Mucosa of gallbladder (tissue), 1 donor: ENCODE measurements at regions not wholly inside any gene's neighbourhood (a gene's known extent, or its start where the extent isn't known, plus 50 kb on each side); places are given as distances from the start of the nearest gene placed in this dataset.
"Not testable (repeated sequence)": the region's sequence is repeated elsewhere in the genome, so short reads cannot be mapped to it uniquely, and the experiment has no call there.

ENCODE experiments used
- DNase-seq: peaks from one replicate; pipeline ENCODE4 v3.0.0-alpha.2; 2020; ENCODE audit warnings: low spot score
- donor health status: DM: no; HTN: no; CAD: no.

GRCh38 chr2:22967756-22968155 is 417.2 kb upstream of the KLHL29 start:
- no peak for DNase-seq

GRCh38 chr2:22970284-22970975 is 414.5 kb upstream of the KLHL29 start:
- no peak for DNase-seq

GRCh38 chr2:22970991-22971390 is 414.0 kb upstream of the KLHL29 start:
- no peak for DNase-seq

GRCh38 chr2:22981785-22982184 is 403.2 kb upstream of the KLHL29 start:
- DNase-seq, result no peak

- DNase-seq, result not testable (repeated sequence)
These were observed 400.8 kb upstream of the KLHL29 start for GRCh38 chr2:22984152-22984551.

GRCh38 chr2:22990246-22990645 is 394.7 kb upstream of the KLHL29 start:
- no peak for DNase-seq

GRCh38 chr2:22991844-22992243 is 393.1 kb upstream of the KLHL29 start:
- no peak for DNase-seq

- DNase-seq, result no peak
These were observed 392.5 kb upstream of the KLHL29 start for GRCh38 chr2:22992441-22992840.

GRCh38 chr2:22993250-22993649 is 391.7 kb upstream of the KLHL29 start:
- no peak for DNase-seq

GRCh38 chr2:22995576-22995975 is 389.4 kb upstream of the KLHL29 start:
- DNase-seq, result no peak

- no peak for DNase-seq
These were observed 388.1 kb upstream of the KLHL29 start for GRCh38 chr2:22996911-22997310.

GRCh38 chr2:22998359-22998758 is 386.6 kb upstream of the KLHL29 start:
- DNase-seq, result no peak

- DNase-seq, result no peak
These were observed 385.0 kb upstream of the KLHL29 start for GRCh38 chr2:22999951-23000350.

- DNase-seq, result no peak
These were observed 382.7 kb upstream of the KLHL29 start for GRCh38 chr2:23002234-23002633.

- DNase-seq, result no peak
These were observed 379.5 kb upstream of the KLHL29 start for GRCh38 chr2:23005469-23005868.

- no peak for DNase-seq
These were observed 377.2 kb upstream of the KLHL29 start for GRCh38 chr2:23007631-23008235.

GRCh38 chr2:23008440-23008839 is 376.5 kb upstream of the KLHL29 start:
- no peak for DNase-seq

- DNase-seq, result no peak
These were observed 376.0 kb upstream of the KLHL29 start for GRCh38 chr2:23008951-23009350.

- peak; percentile 78 for DNase-seq
These were observed 375.3 kb upstream of the KLHL29 start for GRCh38 chr2:23009545-23010149.

GRCh38 chr2:23012499-23012898 is 372.5 kb upstream of the KLHL29 start:
- DNase-seq, result no peak

- no peak for DNase-seq
These were observed 369.3 kb upstream of the KLHL29 start for GRCh38 chr2:23015651-23016200.

GRCh38 chr2:23019476-23019875 is 365.5 kb upstream of the KLHL29 start:
- DNase-seq, result no peak

GRCh38 chr2:23020659-23021058 is 364.3 kb upstream of the KLHL29 start:
- no peak for DNase-seq
